SK-MEL-5 (cell line): ENCODE measurements at regions not wholly inside any gene's neighbourhood (a gene's known extent, or its start where the extent isn't known, plus 50 kb on each side); places are given as distances from the start of the nearest gene placed in this dataset.

Source experiments
- DNase-seq: peaks from one replicate; pipeline ENCODE4 v3.0.0-alpha.2; 2016; ENCODE audit warnings: low read depth, low spot score
- in situ Hi-C: cut with HindIII; loops from 2 replicates; pipeline ENCODE4 v1.10.0; 2016; ENCODE audit warnings: low sequenced_read_pairs, high pct_unique_total_duplicates, low pct_unique_long_range_greater_than_20kb

DNA sequence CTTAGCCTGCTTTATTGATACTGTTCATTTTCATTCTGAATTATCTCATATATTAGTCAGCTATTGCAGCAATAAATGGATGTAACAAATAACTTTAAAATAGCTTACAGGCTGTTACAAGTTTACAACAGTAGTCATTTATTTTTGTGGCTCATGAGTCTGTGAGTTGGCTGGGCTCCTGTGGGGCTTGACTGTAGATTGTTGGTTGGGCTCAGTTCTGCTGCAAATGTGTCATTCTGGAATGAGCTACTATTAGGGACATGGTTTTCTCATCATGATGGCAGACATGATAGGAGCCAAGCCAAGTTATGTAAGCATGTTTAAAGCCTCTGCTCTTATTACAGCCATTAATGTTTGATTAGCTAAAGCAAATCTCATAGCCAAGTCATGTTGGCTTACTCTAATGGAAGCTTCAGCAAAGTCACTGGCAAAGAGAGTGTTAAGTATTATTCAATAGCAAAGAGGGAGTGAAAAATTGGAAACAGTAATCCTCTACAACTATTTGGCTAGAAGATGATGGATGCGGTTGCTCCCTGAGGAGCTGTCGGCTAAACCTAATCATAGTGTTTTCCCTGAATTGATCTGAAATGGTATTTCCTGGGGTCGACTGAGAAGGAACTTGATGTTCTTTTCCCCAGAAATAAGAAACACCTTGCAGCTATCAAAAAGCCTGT, 391.3 kb downstream of the TDRD3 start:
- no peak for DNase-seq
- in situ Hi-C loops: no loop called here

- in situ Hi-C loops: no loop called here
- DNase-seq: no peak
These were observed 390.1 kb downstream of the TDRD3 start for GRCh38 chr13:60787083-60787482.

DNA sequence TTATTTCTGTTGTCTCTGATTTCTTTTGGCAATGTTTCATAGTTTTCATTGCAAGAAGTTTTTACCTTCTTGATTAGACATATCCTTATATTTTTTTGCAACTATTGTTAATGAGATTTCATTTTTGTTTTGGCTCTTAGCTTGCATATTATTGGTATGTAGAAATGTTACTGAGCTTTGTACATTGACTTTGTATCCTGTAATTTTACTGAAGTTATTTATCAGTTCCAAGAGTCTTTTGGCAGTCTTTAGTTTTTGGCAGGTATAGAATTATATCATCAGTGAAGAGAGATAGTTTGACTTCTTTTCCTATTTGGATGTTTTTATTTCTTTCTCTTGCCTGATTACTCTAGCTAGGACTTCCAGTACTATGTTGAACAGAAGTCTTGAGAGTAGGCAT, 375.7 kb downstream of the TDRD3 start:
- in situ Hi-C loops: no loop called here
- no peak for DNase-seq

DNA sequence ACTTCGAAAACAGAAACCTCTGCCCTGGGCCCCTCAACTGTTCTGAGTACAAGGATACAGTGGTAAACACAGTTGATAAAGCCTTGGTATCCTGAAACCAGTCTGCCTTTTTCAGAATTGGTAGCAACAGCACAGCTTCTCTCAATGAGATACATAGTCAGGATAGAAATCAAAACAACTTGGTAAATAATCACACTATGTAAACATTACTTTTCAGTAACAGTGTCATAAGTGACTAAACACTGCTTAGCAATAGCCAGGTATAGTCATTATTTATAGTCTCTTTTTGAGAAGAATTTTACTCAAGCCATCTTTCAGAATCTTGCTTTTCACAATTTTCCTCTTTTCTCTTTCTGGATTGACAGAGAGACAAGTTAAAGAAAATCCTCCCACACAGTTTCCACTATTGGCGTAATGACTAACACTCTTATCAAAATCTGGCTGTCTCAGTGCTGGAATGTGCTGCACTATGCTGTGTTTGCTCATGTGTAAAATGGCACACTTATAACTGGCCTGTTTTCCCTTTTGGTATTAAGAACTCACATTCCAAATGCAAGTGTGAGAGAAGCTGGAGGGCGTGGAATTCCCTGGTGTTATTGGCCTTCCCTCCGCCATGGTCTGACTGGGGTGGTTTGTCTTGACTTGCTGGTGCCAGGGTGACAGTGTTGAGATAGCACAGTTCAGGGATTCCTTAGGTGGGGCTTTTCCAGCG, 368.8 kb downstream of the TDRD3 start:
- in situ Hi-C loops: no loop called here
- no peak for DNase-seq

GRCh38 chr13:60759499-60759898, 362.5 kb downstream of the TDRD3 start:
- in situ Hi-C loops: no loop called here
- DNase-seq: no peak

- no peak for DNase-seq
- in situ Hi-C loops: no loop called here
These were observed 361.6 kb downstream of the TDRD3 start for GRCh38 chr13:60758637-60759036.

DNA sequence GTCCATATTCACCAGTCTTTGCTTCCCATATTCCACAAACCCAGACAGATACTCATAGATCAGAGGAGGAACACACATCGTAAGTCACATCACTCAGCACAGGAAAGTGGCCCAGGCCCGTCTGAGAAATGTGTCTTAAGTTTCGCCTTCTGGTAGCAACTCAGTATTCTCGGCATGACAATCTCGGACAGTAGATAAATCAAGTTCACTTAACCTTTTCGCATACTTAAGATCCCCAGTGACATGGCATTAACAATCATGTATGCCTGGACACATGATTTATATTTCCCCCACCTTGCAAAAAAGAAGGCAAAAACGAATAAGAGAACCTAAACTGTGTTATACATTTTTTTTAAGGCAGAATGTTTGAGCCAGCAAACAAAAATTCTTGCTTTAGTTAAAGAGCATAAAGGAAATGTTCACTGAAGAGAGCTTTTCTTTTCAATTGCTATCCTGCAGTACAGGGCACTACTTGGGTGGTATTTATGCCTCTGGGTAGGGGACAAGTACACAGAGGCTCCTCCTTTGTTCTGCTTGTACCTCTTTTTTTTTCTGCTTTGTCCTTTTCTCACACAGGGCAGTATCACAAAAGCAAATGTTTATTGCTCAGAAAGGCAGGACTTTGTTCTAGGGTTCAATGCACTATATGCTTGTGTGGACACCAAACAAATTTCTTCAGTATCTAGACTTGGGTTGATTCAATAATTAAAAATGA, 360.6 kb downstream of the TDRD3 start:
- in situ Hi-C loops: no loop called here
- DNase-seq: no peak

DNA sequence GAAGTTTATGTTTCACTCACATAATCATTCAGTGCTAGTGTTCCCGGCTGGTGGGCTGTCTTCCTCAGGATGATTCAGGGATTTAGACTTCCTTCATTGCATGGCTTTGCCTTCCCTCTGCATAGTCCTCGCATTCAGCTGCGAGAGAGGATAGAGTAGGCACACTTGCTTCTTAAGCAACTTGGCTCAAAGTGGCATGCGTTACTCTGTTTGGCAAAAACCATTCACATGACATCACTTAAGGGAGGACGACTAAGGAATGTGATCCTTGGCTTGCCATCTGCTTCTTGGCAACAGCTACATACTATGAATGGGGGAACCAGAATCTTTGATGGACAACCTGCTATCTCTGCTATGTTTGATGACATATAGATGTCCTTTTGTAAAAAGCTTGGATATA, 359.3 kb downstream of the TDRD3 start:
- in situ Hi-C loops: no loop called here
- no peak for DNase-seq

DNA sequence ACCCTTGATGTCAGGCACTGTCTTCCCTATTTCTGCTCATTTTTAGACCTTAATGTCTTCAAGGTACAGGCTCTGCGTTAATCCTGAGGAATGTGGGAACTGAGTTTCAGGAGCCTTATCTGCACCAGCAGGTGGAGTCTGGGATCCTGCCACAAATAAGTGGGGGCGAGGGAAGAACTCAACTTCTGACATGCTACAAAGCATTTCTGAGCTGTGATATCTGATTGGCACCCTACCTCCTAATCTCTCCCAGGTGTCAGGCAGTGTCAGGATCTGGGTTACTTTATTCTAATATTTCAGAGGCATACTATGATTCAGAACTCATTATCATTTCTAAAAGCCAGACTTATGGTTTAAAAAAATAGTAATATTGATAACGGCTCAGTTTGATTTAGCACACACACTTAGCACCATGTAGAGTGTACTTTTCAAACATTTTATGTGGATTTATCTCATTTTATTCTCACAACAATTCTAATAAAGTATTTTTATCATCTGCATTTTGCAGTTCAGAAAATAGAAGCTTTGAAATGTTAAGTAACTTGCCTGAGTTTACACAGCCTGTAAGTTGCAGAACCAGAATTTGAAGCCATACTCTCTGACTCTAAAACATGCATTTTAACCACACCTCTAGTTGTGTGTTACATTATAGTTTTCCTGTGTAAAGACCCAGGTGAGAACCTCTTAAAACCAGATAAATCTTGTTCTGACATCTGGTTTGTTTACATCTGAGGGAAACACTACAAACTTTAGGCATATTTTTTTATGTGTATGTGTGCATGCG, 358.6 kb downstream of the TDRD3 start:
- in situ Hi-C loops: no loop called here
- no peak for DNase-seq

GRCh38 chr13:60754211-60755090, 357.4 kb downstream of the TDRD3 start:
- in situ Hi-C loops: no loop called here
- DNase-seq: no peak

DNA sequence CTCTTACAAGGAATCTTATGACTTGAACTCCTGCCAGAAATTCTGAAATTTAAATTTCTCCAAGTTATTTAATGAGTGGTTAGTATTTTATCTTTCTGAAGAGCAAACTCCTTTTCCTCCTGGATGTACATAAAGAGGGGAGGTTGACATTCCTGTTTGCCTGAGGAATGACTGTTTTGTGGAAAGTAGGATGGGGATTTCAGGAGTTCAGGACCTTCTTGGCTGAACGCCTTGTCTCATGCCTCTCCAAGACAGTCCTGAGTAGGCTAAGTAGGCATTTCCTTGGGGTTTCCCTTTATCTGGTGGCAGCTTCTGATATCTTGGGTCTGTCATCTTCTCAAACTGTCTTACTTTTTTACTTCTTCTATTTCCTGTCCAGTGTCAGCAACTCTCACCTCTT, 356.6 kb downstream of the TDRD3 start:
- no peak for DNase-seq
- in situ Hi-C loops: no loop called here

DNA sequence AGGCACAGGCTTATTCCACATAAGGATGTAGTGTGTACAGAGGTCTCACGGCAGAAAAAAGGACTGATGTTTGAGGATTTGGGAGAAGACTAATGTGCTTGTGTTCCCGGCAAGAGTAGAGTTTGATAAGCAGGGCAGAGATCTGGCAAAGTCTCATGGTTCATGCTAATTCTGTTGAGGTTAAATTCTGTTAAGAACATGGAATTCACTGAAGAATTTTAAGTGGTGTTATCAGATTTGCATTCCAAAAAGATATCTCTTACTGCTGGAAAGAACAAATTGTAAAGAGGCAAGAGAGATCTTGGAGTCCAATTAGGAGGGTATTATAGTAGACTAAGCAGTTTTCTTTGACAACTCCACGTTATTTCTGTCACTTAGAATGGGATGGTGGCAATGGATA, 348.3 kb downstream of the TDRD3 start:
- no peak for DNase-seq
- in situ Hi-C loops: no loop called here

DNA sequence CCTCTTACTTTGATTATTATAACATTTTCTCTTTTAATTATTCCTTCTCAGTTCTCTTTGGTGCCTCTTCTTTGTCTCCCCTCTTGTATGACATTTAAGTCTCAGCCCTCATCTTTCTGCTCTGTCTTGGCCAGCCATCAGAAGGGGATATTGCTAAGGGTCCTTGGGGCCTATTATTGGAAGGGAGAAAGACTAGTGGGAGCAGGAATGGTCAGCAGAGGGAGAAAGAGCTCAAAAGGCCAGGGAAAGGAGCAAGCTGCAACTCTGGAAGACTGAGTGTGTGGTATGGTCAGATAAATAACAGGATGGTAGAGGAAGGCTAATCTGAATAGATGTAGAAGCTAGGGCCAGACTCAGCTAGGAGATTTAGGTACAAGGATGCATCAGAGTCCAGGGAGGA, 336.9 kb downstream of the TDRD3 start:
- DNase-seq: no peak
- in situ Hi-C loops: no loop called here

GRCh38 chr13:60727140-60727539, 330.1 kb downstream of the TDRD3 start:
- in situ Hi-C loops: no loop called here
- DNase-seq: no peak

DNA sequence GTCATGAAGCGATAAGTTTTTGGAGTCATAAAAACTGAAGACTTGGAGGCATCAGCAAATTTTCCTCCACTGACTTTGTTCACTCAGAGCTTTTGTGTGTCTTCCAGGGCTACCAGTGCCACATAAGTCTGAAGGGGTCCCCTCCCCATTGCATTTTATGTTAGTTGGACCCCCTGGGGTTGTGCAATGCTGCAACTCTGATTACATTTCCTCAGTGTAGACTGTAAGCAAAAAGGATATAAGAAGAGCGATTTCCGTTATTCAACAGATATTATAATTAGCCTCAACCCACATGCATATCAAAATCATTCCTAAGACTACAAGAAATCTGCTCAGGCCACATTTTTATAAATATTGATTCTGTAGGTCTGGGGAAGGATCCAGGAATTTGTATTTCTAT, 324.0 kb downstream of the TDRD3 start:
- DNase-seq: no peak
- in situ Hi-C loops: no loop called here

GRCh38 chr13:60720590-60720989, 323.6 kb downstream of the TDRD3 start:
- DNase-seq: no peak
- in situ Hi-C loops: no loop called here

- in situ Hi-C loops: no loop called here
- no peak for DNase-seq
These were observed 319.3 kb downstream of the TDRD3 start for GRCh38 chr13:60716313-60716712.
